Erythroblast (primary cell): ENCODE measurements at regions not wholly inside any gene's neighbourhood (a gene's known extent, or its start where the extent isn't known, plus 50 kb on each side); places are given as distances from the start of the nearest gene placed in this dataset.

Experiments used
- DNase-seq, 2 experiments: peaks; one replicate each; lab custom pipeline; 2025; lab: John Stamatoyannopoulos, UW
- GATA1 ChIP-seq: IDR thresholded peaks from 2 replicates; pipeline ENCODE4 v1.6.1; 2011; ENCODE audit warnings: low read depth, mild to moderate bottlenecking, control low read depth, low read length, moderate library complexity
- POLR2A ChIP-seq: IDR thresholded peaks from 2 replicates; pipeline ENCODE4 v1.6.1; 2011; ENCODE audit warnings: mild to moderate bottlenecking, low read length

DNA sequence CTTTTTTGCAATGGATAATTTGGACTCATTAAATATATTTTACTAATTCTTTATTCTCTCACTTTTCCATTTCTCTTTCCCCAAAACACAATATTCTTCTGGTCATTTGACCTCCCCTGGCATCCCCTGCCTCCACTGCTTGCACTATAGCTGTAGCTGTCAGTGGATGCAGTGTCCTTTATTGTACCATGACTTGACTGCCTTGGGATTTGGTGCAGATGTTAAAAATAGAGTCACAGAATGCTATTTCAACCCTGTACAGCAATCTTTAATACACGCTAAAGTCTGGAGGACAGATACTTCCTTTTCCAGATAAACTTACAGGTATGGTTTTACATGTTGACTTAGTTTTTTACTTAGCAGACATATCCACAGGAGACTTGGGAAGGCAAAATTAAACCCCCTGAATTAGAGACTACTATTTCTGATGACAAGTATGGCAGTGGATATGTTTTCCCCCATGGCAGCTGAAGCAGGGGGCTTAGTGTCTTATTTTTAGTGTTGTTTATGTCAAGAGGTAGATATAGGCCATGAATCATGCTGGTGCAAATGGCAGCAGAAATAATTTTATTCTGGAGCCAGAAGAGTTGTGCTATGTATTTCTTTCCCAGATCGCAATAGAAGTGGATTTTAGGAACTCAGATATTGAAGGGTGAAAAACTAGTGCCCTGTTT lies 461.4 kb downstream of the NAF1 start:
- DNase-seq: no peak
- TF ChIP-seq GATA1 (no peak), POLR2A (no peak)

- DNase-seq: no peak
These were observed 465.8 kb downstream of the NAF1 start for GRCh38 chr4:162700815-162701361.

GRCh38 chr4:162700358-162700757 lies 466.3 kb downstream of the NAF1 start:
- TF ChIP-seq POLR2A: no peak
- no peak for TF ChIP-seq GATA1
- no peak for DNase-seq

More at GRCh38 chr4:162700815-162701361, 465.8 kb downstream of the NAF1 start:
- TF ChIP-seq POLR2A (no peak), GATA1 (no peak)

- TF ChIP-seq GATA1 (no peak), POLR2A (no peak)
- no peak for DNase-seq
These were observed 467.1 kb downstream of the NAF1 start for GRCh38 chr4:162699629-162700028.

DNA sequence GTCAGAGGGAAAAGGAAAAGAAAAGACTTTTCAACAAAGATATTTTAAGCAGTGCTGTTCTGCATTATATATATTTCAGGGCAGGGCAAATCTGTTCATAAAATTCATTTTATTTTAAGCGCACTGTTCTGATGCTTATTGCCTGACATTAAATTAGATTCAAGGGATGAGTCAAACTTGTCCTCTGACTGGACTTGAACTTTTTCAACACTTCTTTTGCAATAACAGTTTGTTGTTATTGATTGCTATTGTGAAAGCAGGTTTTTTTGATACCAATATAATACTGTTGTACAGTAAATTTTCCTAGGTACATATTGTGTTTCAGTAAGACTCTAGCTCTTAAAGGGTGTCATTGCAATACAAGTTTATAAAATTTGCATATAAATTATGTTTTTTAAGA lies 481.3 kb downstream of the NAF1 start:
- DNase-seq: no peak
- TF ChIP-seq POLR2A (no peak), GATA1 (no peak)

- TF ChIP-seq POLR2A: no peak
- no peak for TF ChIP-seq GATA1
- no peak for DNase-seq
These were observed 481.7 kb downstream of the NAF1 start for GRCh38 chr4:162684998-162685397.

DNA sequence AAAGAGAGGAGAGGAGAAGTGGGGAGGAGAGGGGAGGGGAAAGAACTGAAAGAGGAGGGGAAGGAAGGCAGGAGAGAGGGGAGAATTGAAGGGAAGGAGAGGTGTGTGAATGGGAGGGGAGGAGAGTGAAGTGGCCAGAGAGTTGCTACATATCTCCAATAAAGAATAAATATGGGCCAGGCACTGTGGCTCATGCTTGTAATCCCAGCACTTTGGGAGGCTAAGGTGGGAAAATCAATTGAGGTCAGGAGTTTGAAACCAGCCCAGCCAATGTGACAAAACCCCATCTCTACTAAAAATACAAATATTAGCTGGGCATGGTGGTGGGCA lies 482.4 kb downstream of the NAF1 start:
- no peak for TF ChIP-seq POLR2A
- TF ChIP-seq GATA1: no peak
- DNase-seq: no peak

GRCh38 chr4:162683659-162684370 lies 482.9 kb downstream of the NAF1 start:
- no peak for DNase-seq
- TF ChIP-seq GATA1 (no peak), POLR2A (no peak)

DNA sequence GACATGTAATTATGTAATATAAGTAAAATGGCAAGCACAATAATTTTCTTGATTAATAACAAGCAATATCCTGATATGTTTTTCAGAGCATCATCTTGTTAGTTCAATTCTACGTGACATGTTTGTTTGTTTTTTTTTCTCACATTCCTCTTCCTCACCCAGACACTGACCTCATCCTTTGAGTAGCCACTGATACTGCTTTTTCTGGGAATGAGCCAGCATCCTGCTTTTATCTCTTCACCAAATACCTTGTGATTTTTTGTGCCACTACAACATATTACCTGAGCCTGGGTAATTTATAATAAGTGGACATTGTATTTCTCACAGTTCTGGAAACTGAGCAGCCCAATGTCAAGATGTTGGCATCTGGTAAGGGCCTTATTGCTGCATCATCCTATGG lies 484.0 kb downstream of the NAF1 start:
- TF ChIP-seq POLR2A (no peak), GATA1 (no peak)
- no peak for DNase-seq

- no peak for TF ChIP-seq POLR2A
- TF ChIP-seq GATA1: no peak
- DNase-seq: no peak
These were observed 485.5 kb downstream of the NAF1 start for GRCh38 chr4:162681212-162681611.

- no peak for TF ChIP-seq GATA1
- no peak for TF ChIP-seq POLR2A
- DNase-seq: no peak
These were observed 491.0 kb downstream of the NAF1 start for GRCh38 chr4:162675661-162676060.

DNA sequence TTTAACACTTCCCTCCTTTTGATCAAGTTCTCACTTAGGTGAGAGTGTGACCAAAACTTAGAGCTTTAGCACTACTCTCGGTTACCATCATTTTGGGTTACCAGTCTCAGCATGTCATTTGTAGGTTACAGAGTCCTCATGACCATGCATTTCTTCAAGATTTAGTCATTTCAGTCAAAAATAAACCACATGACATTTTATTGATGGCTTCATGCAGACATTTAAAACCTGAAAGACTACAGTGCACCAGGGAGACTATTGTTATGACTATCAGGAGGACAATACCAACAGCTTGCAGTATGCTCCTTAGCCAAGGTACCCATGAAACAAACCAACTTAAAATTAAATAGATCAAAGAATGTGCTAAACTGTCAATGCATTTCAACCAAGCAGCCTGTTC lies 498.1 kb upstream of the FSTL5 start:
- TF ChIP-seq GATA1 (no peak), POLR2A (no peak)
- no peak for DNase-seq

DNA sequence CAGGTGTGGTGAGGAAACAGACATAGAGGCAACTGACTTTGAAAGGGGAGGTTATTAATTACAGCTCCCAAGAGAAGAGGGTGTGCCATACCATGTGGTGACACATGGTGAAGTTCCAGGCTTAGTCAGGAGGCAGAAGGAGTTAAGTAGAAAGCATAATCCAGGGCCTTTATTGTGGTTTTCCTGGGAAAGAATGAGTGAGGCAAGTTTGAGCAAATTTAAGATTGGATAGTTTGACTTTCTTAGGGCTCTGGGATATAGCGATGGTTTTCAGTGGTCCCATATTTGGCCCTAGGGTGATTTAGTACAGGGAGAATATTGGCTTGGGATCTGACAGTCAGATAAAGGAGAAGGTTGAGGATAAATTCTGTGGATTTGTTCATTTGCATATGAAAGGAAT lies 495.9 kb upstream of the FSTL5 start:
- no peak for DNase-seq
- TF ChIP-seq GATA1 (no peak), POLR2A (no peak)

GRCh38 chr4:162657966-162658365 lies 494.2 kb upstream of the FSTL5 start:
- TF ChIP-seq GATA1: no peak
- no peak for TF ChIP-seq POLR2A
- no peak for DNase-seq

DNA sequence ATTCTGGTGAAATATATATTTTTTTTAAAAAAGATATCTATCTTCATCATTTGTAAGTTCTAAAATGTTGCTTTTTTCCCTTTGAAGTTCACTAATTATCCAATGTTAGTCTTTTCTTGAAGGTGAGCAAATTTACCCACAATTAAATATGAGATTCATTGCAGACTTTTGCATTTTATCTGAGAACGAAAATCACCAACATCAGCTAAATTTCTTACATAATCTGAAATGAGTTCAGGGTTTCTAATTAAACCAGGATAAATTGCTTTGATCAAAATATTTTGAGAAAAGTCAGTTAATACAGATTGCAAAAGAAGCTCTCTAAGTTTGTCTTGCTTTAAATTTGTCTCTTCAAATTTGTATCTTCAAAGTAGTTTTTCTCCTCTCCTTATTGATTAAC lies 486.4 kb upstream of the FSTL5 start:
- DNase-seq: no peak
- no peak for TF ChIP-seq GATA1
- no peak for TF ChIP-seq POLR2A
